Neural crest cell (in vitro differentiated cells): ENCODE measurements at regions not wholly inside any gene's neighbourhood (a gene's known extent, or its start where the extent isn't known, plus 50 kb on each side); places are given as distances from the start of the nearest gene placed in this dataset.

Source experiments
- DNase-seq: peaks from one replicate; pipeline ENCODE4 v3.0.0; 2021; ENCODE audit warnings: low read depth, mixed read lengths, low spot score
- H3K27ac Mint-ChIP-seq: one replicate; pipeline ENCODE4 v1.8.0; 2021; ENCODE audit warnings: mild to moderate bottlenecking, mixed read lengths; ENCODE audit not compliant: unreplicated experiment
- H3K27me3 Mint-ChIP-seq: 2 replicates; pipeline ENCODE4 v1.8.0; 2021; ENCODE audit warnings: low read depth, mild to moderate bottlenecking, mixed read lengths
- H3K36me3 Mint-ChIP-seq: 2 replicates; pipeline ENCODE4 v1.8.0; 2021; ENCODE audit warnings: low read depth, mild to moderate bottlenecking, mixed read lengths
- H3K4me1 Mint-ChIP-seq: 2 replicates; pipeline ENCODE4 v1.8.0; 2021; ENCODE audit warnings: mixed read lengths
- H3K4me3 Mint-ChIP-seq: one replicate; pipeline ENCODE4 v1.8.0; 2021; ENCODE audit warnings: mild to moderate bottlenecking, mixed read lengths
- H3K9me3 Mint-ChIP-seq: 2 replicates; pipeline ENCODE4 v1.8.0; 2021; ENCODE audit warnings: mixed read lengths
- TF ChIP-seq, protein P1 (sequence below): fragments of 200-600 bp; sonication (generic); conservative IDR thresholded peaks from 2 replicates; pipeline ENCODE4 v1.5.0; 2021; ENCODE audit warnings: antibody characterized with exemption, mild to moderate bottlenecking

GRCh38 chr11:92443199-92443598 is 218.6 kb downstream of the FAT3 start:
- Mint-ChIP-seq H3K27me3 (no peaks in the 10 kb centered on the region), H3K27ac (no peak overlapping the region)
- TF ChIP-seq, protein P1, sequence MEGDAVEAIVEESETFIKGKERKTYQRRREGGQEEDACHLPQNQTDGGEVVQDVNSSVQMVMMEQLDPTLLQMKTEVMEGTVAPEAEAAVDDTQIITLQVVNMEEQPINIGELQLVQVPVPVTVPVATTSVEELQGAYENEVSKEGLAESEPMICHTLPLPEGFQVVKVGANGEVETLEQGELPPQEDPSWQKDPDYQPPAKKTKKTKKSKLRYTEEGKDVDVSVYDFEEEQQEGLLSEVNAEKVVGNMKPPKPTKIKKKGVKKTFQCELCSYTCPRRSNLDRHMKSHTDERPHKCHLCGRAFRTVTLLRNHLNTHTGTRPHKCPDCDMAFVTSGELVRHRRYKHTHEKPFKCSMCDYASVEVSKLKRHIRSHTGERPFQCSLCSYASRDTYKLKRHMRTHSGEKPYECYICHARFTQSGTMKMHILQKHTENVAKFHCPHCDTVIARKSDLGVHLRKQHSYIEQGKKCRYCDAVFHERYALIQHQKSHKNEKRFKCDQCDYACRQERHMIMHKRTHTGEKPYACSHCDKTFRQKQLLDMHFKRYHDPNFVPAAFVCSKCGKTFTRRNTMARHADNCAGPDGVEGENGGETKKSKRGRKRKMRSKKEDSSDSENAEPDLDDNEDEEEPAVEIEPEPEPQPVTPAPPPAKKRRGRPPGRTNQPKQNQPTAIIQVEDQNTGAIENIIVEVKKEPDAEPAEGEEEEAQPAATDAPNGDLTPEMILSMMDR, result no peak

GRCh38 chr11:92447586-92447985 is 223.0 kb downstream of the FAT3 start:
- no peak for DNase-seq
- TF ChIP-seq, protein P1, result no peak
- no peaks in the 10 kb centered on the region for H3K9me3 Mint-ChIP-seq
- H3K4me1 Mint-ChIP-seq, result no peaks in the 10 kb centered on the region
- H3K4me3 Mint-ChIP-seq, result no peak overlapping the region
- H3K27me3 Mint-ChIP-seq, result no peaks in the 10 kb centered on the region
- no peaks in the 10 kb centered on the region for H3K36me3 Mint-ChIP-seq
- no peak overlapping the region for H3K27ac Mint-ChIP-seq

More at GRCh38 chr11:92443199-92443598, 218.6 kb downstream of the FAT3 start:
- no peaks in the 10 kb centered on the region for H3K9me3 Mint-ChIP-seq
- H3K4me1 Mint-ChIP-seq, result peaks cover 19% of the 10 kb centered on the region
- no peaks in the 10 kb centered on the region for H3K36me3 Mint-ChIP-seq
- no peak overlapping the region for H3K4me3 Mint-ChIP-seq
- DNase-seq, result no peak

GRCh38 chr11:92449222-92449621 is 224.6 kb downstream of the FAT3 start:
- Mint-ChIP-seq H3K9me3 (no peaks in the 10 kb centered on the region), H3K27ac (no peak overlapping the region), H3K27me3 (no peaks in the 10 kb centered on the region), H3K4me1 (no peaks in the 10 kb centered on the region), H3K4me3 (no peak overlapping the region), H3K36me3 (no peaks in the 10 kb centered on the region)
- TF ChIP-seq, protein P1, result no peak
- no peak for DNase-seq

GRCh38 chr11:92449780-92450179 is 225.2 kb downstream of the FAT3 start:
- no peaks in the 10 kb centered on the region for H3K9me3 Mint-ChIP-seq

GRCh38 chr11:92451063-92451462 is 226.4 kb downstream of the FAT3 start:
- H3K36me3 Mint-ChIP-seq, result no peaks in the 10 kb centered on the region
- no peaks in the 10 kb centered on the region for H3K9me3 Mint-ChIP-seq
- TF ChIP-seq, protein P1, result no peak
- peaks cover 4% of the 10 kb centered on the region for H3K4me1 Mint-ChIP-seq
- no peak for DNase-seq
- H3K4me3 Mint-ChIP-seq, result no peak overlapping the region
- H3K27me3 Mint-ChIP-seq, result no peaks in the 10 kb centered on the region
- no peak overlapping the region for H3K27ac Mint-ChIP-seq

More at GRCh38 chr11:92449780-92450179, 225.2 kb downstream of the FAT3 start:
- DNase-seq, result no peak
- no peaks in the 10 kb centered on the region for H3K4me1 Mint-ChIP-seq
- TF ChIP-seq, protein P1, result no peak
- H3K27me3 Mint-ChIP-seq, result no peaks in the 10 kb centered on the region
- H3K27ac Mint-ChIP-seq, result no peak overlapping the region
- no peaks in the 10 kb centered on the region for H3K36me3 Mint-ChIP-seq
- no peak overlapping the region for H3K4me3 Mint-ChIP-seq

DNA sequence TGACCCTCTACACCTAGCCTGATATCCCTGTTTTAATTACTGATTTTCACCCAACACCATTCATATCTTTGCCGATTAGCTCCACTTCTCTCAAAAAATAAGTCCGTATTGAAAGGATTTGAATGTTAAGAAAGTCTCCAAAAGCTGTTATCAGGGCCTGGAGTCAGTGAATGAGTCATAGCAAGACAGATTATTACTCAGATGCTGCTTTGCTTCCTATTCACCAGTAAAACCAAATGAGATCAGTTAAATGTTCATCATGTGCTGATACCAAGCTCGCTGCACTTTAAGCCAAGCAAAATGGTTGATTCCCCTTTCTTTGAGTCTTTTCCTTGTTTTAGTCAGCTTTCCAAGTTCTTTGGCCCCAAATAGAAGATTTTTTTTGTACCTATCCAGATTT is 228.4 kb downstream of the FAT3 start:
- H3K36me3 Mint-ChIP-seq, result no peaks in the 10 kb centered on the region
- no peaks in the 10 kb centered on the region for H3K9me3 Mint-ChIP-seq
- H3K27ac Mint-ChIP-seq, result no peak overlapping the region
- no peak for DNase-seq
- no peaks in the 10 kb centered on the region for H3K27me3 Mint-ChIP-seq
- no peak overlapping the region for H3K4me3 Mint-ChIP-seq
- peaks cover 10% of the 10 kb centered on the region for H3K4me1 Mint-ChIP-seq
- TF ChIP-seq, protein P1, result no peak
